Keratinocyte (primary cell): ENCODE measurements at regions not wholly inside any gene's neighbourhood (a gene's known extent, or its start where the extent isn't known, plus 50 kb on each side); places are given as distances from the start of the nearest gene placed in this dataset.
A peak's percentile ranks its signal among the peaks of the same experiment; 100 is the strongest.

Experiments used
- DNase-seq: peaks from one replicate; pipeline ENCODE4 v3.0.0-alpha.2; 2011; ENCODE audit warnings: low read depth, missing footprints, low spot score
- FAIRE-seq: peaks from 2 replicates; lab custom pipeline; 2011; peaks lifted over from hg19 to GRCh38; lab: Jason Lieb, UNC
- H2AFZ ChIP-seq: 2 replicates; pipeline ENCODE4 v1.6.0; 2012; ENCODE audit warnings: low read length, control low read depth, inconsistent platforms; ENCODE audit not compliant: control insufficient read depth
- H3K27ac ChIP-seq: 2 replicates; pipeline ENCODE4 v1.5.1; 2011; ENCODE audit warnings: low read length; ENCODE audit not compliant: control insufficient read depth, insufficient read depth
- H3K27me3 ChIP-seq: 3 replicates; pipeline ENCODE4 v1.6.0; 2011; ENCODE audit warnings: low read length; ENCODE audit not compliant: control insufficient read depth, insufficient read depth; ENCODE audit errors: extremely low read depth
- H3K36me3 ChIP-seq, 2 experiments: 2 replicates in 1 of 2; 3 replicates in 1 of 2; pipeline ENCODE4 v1.5.1; 2011; ENCODE audit warnings: low read length in 2 of 2, mild to moderate bottlenecking in 1 of 2; ENCODE audit not compliant: control insufficient read depth in 2 of 2, insufficient read depth in 2 of 2; ENCODE audit errors: extremely low read depth in 1 of 2
- H3K4me1 ChIP-seq: 3 replicates; pipeline ENCODE4 v1.5.1; 2011; ENCODE audit warnings: low read length; ENCODE audit not compliant: control insufficient read depth, insufficient read depth; ENCODE audit errors: extremely low read depth
- H3K4me2 ChIP-seq: 3 replicates; pipeline ENCODE4 v1.6.0; 2011; ENCODE audit warnings: low read depth, low read length; ENCODE audit not compliant: control insufficient read depth, insufficient read depth; ENCODE audit errors: extremely low read depth
- H3K4me3 ChIP-seq, 3 experiments: fragments of 200-600 bp in 1 of 3; sonication (generic) in 1 of 3; 2 replicates in 2 of 3; 3 replicates in 1 of 3; pipeline ENCODE4 v1.5.1; 2011 to 2016; ENCODE audit warnings: low read length in 3 of 3, mild to moderate bottlenecking in 3 of 3, control low read depth in 2 of 3, inconsistent platforms in 1 of 3, low read depth in 1 of 3, mixed read lengths in 1 of 3, mixed run types in 1 of 3, moderate library complexity in 1 of 3; ENCODE audit not compliant: control insufficient read depth in 2 of 3, insufficient read depth in 2 of 3; ENCODE audit errors: extremely low read depth in 1 of 3
- H3K79me2 ChIP-seq: 2 replicates; pipeline ENCODE4 v1.6.0; 2012; ENCODE audit warnings: low read length; ENCODE audit not compliant: control insufficient read depth, insufficient read depth
- H3K9ac ChIP-seq: 3 replicates; pipeline ENCODE4 v1.6.0; 2011; ENCODE audit warnings: low read length; ENCODE audit not compliant: control insufficient read depth, insufficient read depth; ENCODE audit errors: extremely low read depth
- H3K9me1 ChIP-seq: 3 replicates; pipeline ENCODE4 v1.6.0; 2011; ENCODE audit warnings: low read length; ENCODE audit not compliant: control insufficient read depth, insufficient read depth; ENCODE audit errors: extremely low read depth
- H3K9me3 ChIP-seq: 2 replicates; pipeline ENCODE4 v1.5.1; 2012; ENCODE audit warnings: low read depth, low read length; ENCODE audit not compliant: control insufficient read depth
- H4K20me1 ChIP-seq: 3 replicates; pipeline ENCODE4 v1.6.0; 2011; ENCODE audit warnings: low read length; ENCODE audit not compliant: control insufficient read depth, insufficient read depth; ENCODE audit errors: extremely low read depth
- EZH2 ChIP-seq: IDR thresholded peaks from one replicate; pipeline ENCODE4 v1.6.1; 2012; ENCODE audit warnings: inconsistent platforms, mild to moderate bottlenecking, low read length, moderate library complexity
- dilution Hi-C: fragments of 300-500 bp; cut with MboI; formaldehyde crosslinking; loops from one replicate; pipeline ENCODE4 v1.7.0; 2020; ENCODE audit warnings: low sequenced_read_pairs; ENCODE audit not compliant: extremely low pct_ligation_motif_present
- TF ChIP-seq, protein P1 (sequence below), 3 experiments: IDR thresholded peaks in 1 of 3; conservative IDR thresholded peaks in 1 of 3; optimal IDR thresholded peaks in 1 of 3; 2 replicates in 2 of 3; 3 replicates in 1 of 3; pipeline versions ENCODE3 to v1.5.1; 2011; ENCODE audit warnings: low read length in 3 of 3, mild to moderate bottlenecking in 3 of 3, moderate library complexity in 2 of 3, control low read depth in 1 of 3, inconsistent platforms in 1 of 3; ENCODE audit not compliant: insufficient read depth in 2 of 3; ENCODE audit errors: extremely low read depth in 1 of 3

DNA sequence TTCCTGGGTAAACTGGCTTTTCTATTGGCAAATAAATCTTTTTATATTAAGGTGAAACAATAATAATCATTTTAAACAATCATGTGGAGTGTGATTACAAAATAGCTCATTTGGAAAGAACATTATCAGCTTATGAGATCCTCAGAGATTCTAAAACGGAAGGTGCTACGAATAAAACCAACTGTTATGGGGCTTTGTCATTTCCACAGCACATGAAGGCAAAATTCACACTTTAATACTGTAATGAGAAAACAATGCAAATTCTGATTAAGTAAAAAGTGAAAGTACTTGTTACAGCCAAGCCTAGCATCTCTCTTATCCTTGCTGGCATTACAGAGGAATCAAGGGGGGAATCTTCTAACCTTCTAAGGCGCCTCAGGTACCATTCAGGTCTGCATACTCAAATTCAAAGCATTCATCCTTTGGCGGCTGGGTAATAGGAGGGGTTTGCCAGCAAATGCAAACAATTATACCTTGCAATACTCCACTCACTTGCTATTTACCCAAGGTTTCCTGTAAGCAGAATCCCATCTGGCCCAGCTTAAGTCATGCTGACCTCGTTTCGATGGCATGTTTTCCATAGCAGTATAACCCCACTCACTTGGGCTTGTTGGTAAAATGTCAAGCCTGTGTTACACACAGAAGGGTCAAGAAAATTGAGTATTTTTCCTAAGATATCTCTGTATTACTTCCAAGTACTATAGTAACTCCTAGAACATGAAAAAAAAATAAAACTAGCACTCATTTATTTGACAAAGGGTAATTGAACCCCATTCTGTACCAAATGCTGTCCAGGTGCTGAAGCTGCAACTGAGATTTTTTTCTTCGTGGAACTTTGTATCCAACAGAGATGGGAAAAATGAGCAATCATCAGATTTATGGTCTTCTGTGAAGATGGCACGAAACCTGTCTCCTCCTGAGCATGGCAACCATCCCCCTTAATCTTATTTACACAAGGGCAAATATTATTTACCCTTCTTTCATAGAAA is 183.7 kb upstream of the LMCD1 start:
- H3K27me3 ChIP-seq = no peaks in the 10 kb centered on the region
- no peak overlapping the region for H3K4me3 ChIP-seq
- H3K9ac ChIP-seq = no peak overlapping the region
- no peak for DNase-seq
- no peaks in the 10 kb centered on the region for H3K9me3 ChIP-seq
- no peak for FAIRE-seq
- H4K20me1 ChIP-seq = no peaks in the 10 kb centered on the region
- no peak overlapping the region for H3K4me2 ChIP-seq
- peaks cover 12% of the 10 kb centered on the region for H3K4me1 ChIP-seq
- no peaks in the 10 kb centered on the region for H3K36me3 ChIP-seq
- H3K79me2 ChIP-seq = no peaks in the 10 kb centered on the region
- no peak overlapping the region for H3K27ac ChIP-seq
- H3K9me1 ChIP-seq = no peaks in the 10 kb centered on the region
- dilution Hi-C loops = no loop called here
- no peak for TF ChIP-seq EZH2
- TF ChIP-seq, protein P1, sequence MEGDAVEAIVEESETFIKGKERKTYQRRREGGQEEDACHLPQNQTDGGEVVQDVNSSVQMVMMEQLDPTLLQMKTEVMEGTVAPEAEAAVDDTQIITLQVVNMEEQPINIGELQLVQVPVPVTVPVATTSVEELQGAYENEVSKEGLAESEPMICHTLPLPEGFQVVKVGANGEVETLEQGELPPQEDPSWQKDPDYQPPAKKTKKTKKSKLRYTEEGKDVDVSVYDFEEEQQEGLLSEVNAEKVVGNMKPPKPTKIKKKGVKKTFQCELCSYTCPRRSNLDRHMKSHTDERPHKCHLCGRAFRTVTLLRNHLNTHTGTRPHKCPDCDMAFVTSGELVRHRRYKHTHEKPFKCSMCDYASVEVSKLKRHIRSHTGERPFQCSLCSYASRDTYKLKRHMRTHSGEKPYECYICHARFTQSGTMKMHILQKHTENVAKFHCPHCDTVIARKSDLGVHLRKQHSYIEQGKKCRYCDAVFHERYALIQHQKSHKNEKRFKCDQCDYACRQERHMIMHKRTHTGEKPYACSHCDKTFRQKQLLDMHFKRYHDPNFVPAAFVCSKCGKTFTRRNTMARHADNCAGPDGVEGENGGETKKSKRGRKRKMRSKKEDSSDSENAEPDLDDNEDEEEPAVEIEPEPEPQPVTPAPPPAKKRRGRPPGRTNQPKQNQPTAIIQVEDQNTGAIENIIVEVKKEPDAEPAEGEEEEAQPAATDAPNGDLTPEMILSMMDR (optimal IDR thresholded peaks at IDR 0.05 in 1 of 3, IDR thresholded peaks at IDR 0.05 in 1 of 3, conservative IDR thresholded peaks at IDR 0.05 in 1 of 3; ENCODE audit: extremely low read depth in 1 of 3, insufficient read depth in 2 of 3, low read length in 3 of 3) = no peak
- no peak overlapping the region for H2AFZ ChIP-seq

DNA sequence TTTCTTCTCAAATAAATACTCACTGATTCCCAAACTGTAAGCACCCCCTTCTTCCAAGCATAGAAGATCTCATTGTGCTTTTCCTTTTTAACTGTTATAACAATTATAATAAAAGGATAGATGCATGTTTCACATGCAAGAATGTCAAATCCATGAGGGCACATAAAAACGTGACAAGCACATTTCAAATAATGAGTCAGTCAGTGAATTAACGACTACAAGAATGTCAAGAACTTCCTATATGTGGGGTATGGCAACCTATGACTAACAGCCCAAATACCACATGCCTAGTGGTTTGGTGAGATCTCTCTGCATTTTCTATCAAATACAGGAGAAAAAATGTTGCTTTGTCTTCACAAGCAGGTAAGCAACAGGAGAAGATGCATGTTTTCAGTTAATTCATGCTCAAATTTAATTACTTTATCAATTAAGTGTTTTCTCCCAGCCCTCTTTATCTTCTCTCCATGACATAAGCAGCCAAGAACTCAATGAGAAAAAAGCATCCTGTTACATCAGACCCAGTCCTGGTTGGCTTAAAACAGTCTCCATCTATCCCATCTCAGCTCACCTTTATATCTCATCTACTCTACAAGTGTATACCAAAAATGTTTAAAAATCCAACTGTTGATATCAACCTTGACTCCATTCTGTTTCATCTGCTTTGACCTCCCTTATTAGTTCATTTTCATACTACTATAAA is 181.5 kb upstream of the LMCD1 start:
- peak; percentile 15 for DNase-seq
- FAIRE-seq = peak; percentile 83
- TF ChIP-seq EZH2 = no peak
- TF ChIP-seq, protein P1 (optimal IDR thresholded peaks at IDR 0.05 in 1 of 3, IDR thresholded peaks at IDR 0.05 in 1 of 3, conservative IDR thresholded peaks at IDR 0.05 in 1 of 3; ENCODE audit: extremely low read depth in 1 of 3, insufficient read depth in 2 of 3, low read length in 3 of 3) = no peak
- Histone ChIP-seq H3K27ac (no peak overlapping the region), H3K9me3 (no peaks in the 10 kb centered on the region), H4K20me1 (no peaks in the 10 kb centered on the region), H2AFZ (no peak overlapping the region), H3K36me3 (no peaks in the 10 kb centered on the region), H3K9me1 (no peaks in the 10 kb centered on the region), H3K27me3 (no peaks in the 10 kb centered on the region), H3K4me3 (no peak overlapping the region), H3K9ac (no peak overlapping the region), H3K4me2 (peak overlapping the region; percentile 29), H3K79me2 (no peaks in the 10 kb centered on the region), H3K4me1 (peaks cover 12% of the 10 kb centered on the region)
- dilution Hi-C loops = no loop called here
